8988T (cell line): ENCODE measurements at regions not wholly inside any gene's neighbourhood (a gene's known extent, or its start where the extent isn't known, plus 50 kb on each side); places are given as distances from the start of the nearest gene placed in this dataset.
"Not testable (repeated sequence)": the region's sequence is repeated elsewhere in the genome, so short reads cannot be mapped to it uniquely, and the experiment has no call there.

Experiments used
- DNase-seq: peaks from one replicate; pipeline ENCODE4 v3.0.0; 2011

DNA sequence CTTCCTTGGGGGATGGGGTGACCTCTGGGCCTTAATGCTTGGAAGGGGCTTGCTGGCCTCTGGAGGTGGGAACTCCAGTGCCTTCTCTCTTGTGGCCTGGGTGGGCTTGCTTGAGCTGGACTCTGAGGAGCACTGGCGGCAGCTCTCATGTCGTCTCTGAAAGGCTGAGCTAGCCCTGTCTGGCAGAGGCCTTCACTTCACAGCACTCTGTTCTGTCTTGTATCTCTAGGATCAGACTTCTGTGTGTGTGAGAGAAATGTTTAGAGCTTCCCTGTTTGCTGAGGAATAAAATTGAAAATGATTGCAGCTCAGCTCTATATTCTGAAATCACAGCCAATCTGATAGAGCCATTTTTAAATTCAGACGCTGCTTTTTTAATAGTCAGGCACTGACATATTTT is 185.3 kb downstream of the KCNRG start:
- DNase-seq: no peak

GRCh38 chr13:50200988-50201387 is 185.7 kb downstream of the KCNRG start:
- DNase-seq: no peak

DNA sequence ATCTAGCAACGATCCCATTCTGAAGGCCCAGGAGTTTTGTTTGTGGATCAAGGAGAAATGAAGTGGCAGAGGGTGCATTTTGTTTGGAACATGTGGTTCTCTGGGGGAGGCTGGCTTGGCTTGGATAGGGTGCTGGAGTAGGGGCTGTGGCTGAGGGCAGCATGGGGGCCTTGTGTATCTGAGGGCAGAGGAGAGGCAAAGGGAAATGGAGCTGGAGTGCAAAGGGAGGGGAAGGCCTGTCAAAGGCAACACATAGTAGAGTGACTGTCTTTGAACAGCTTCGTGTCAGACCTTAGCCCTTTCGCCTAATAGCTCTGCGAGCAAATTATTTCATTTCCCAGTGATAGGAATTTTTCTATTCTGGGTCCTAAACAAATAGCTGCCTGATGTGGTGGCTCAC is 187.2 kb downstream of the KCNRG start:
- no peak for DNase-seq

DNA sequence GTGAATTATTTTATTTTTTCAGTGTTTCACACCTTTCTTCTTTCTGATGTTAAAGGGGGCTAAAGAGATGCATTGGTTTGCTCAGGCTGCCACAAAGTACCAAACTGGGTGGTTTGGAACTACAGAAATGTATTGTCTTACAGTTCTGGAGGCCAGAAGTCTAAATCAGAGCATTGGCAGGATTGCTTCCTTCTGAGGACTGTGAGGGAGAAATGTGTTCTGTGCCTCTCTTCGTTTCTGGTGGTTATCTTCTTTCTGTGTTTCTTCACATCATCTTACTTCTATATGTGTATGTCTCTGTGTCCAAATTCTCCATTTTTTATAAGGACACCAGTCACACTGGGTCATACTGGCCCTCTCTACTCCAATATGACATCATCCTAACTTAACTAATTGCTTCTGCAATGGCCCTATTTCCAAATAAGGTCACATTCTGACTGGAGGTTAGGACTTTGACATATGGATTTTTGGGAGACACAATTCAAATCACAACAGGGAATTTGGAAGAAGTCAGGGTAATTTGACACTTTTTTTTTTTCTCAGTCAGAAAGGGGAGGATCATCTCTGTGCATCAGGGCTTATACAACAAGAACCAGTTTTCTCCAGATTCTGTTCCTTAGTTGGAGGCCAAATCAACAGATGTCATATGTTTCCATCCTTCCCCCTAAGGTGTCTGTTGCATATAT is 188.2 kb downstream of the KCNRG start:
- DNase-seq: no peak

GRCh38 chr13:50205581-50205980 is 190.3 kb downstream of the KCNRG start:
- no peak for DNase-seq

DNA sequence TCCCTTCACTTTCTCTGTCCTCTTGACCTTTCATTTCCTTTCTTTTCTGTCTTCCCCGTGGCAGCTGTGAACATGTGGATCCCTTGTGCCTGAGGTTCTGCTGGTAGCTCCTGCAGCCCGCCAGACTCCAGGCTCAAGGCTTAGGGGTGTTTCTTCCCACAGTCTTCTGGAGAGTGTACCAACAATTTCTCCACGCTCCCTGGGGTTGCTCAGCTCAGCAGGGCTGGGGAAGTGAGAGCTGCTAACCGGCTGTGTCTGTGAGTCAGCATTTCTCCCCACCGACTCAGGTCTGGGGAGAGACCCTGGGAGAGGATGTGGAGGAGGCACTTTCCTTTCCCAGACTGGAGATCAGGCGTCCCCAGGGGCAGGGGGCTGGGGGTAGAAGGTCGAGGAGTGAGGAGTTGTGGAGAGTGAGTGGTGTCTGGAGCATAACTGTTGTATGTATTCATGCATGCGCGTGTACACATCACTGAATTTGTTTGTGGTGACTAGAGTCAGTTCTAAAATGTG is 193.6 kb downstream of the KCNRG start:
- DNase-seq: peak; percentile 21

DNA sequence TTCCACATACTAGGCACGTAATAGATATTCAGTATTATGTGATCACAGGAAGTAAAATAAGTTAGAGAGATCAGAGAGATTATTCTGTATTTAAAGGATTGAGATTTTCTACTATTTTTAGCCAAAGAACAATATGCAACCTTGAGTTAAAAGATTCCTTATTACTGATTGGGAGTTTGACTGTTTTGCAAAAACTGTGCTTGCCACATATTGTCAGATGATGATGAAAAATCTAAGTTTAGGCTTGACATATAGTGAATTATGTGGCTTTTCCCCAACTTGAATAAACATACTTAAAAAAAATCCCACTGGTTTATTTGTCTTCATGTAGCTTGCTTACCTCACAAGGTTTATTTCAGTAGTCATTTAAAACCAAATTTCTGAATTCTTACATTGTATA is 194.4 kb downstream of the KCNRG start:
- DNase-seq: no peak

- DNase-seq: no peak
Measured at GRCh38 chr13:50213526-50213925, 198.3 kb downstream of the KCNRG start.

DNA sequence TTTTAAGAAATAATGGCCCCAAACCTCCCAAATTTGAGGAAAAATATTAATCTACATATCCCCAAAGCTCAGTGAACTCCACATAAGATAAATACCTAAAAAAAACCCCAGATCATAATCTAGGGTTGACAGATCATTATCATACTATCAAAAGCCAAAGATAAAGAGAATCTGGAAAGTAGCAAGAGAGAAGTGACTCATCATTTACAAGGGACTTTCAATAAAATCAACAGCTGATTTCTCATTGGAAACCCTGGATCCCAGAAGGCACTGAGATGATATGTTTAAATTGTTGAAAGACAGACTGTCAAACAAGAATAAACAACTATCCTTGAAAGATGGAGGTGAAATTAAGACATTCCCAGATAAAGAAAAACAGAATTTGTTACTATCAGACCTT is 199.3 kb downstream of the KCNRG start:
- no peak for DNase-seq

- no peak for DNase-seq
Measured at GRCh38 chr13:50215399-50215798, 200.2 kb downstream of the KCNRG start.

DNA sequence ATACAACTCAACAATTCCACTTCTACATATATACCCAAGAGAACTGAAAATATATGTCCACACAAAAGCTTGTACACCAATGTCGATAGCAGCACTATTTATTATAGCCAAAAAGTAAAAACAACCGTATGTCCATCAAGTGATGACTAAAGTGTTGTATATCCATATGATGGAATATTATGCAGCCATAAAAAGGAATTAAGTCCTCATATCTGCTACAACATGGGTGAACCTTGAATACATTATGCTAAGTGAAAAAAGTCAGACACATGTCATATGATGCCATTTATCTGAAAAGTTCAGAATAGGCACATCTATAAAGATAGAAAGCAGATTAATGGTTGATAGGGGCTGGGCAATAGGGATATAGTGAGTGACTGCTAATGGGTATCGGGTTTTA is 204.5 kb downstream of the KCNRG start:
- DNase-seq: no peak

GRCh38 chr13:50220938-50221337 is 205.7 kb downstream of the KCNRG start:
- no peak for DNase-seq

GRCh38 chr13:50222569-50223332 is 207.5 kb downstream of the KCNRG start:
- no peak for DNase-seq

DNA sequence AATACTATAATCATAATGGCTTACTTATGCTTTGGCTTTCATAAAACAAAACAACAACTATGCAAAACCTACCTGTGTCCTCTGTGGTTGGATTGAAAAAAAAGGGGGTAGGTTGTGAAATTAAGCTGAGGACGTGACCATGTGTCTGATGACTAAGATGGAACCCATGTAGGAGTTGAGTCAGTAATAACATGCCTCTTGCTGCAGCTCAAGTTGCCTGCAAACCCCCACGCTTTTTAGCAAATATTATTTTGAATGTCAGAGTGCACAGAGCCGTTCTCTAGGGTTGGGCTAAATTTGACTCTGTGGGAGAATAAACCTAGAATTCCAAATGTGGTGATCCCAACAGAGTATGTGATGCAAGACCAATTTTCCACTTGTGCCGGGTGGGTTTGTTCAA is 209.3 kb downstream of the KCNRG start:
- no peak for DNase-seq

- DNase-seq: no peak
Measured at GRCh38 chr13:50225193-50226155, 210.2 kb downstream of the KCNRG start.

DNA sequence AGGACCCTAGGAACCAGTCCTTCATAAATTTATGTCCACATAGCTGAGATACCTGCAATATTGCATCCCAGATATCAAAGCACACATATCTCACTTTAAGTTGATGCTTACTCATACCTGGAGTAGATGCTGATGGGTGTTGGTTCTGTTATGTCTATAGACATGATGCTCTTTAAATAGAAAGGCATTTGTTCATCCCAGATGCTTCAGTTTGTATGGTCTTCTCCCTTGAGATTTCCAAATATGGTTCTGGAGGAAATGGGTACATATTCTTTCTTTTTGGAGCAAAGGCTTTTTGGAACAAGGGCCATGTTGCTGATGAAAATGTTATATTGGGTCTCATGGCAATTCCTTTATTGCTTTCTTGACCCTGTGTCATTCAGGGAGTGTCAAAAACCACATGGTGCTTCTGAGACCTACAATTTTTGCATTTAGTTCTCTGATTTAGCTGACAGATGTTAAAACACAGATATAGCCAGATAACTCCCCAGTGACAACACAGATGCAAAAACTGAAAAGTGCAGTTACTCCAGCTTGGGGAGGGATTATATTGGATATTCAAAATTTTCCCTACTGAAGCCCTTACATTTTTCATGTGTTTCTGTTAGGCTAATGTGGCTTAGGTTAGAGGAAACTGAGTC is 211.4 kb downstream of the KCNRG start:
- DNase-seq: no peak

- no peak for DNase-seq
Measured at GRCh38 chr13:50227361-50227760, 212.1 kb downstream of the KCNRG start.

DNA sequence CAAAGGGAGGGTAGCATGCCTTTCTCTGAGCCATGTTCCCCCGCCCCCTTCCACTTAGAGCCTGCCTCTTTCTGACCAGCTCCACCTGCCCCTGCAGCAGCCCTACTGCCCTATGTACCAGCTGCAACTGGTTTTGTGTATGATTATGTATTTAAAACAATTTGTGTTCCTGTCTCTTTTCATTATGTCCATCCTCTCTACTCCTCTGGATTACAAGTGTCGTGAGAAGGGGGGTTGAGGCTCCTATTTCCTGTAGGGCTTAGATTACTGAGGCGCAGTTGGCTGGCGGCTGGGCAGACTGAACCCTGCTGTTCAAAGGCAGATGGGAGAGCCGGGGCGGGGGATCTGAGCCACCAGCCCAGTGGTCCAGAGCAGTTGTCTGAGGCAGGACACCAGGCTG is 213.3 kb downstream of the KCNRG start:
- no peak for DNase-seq

DNA sequence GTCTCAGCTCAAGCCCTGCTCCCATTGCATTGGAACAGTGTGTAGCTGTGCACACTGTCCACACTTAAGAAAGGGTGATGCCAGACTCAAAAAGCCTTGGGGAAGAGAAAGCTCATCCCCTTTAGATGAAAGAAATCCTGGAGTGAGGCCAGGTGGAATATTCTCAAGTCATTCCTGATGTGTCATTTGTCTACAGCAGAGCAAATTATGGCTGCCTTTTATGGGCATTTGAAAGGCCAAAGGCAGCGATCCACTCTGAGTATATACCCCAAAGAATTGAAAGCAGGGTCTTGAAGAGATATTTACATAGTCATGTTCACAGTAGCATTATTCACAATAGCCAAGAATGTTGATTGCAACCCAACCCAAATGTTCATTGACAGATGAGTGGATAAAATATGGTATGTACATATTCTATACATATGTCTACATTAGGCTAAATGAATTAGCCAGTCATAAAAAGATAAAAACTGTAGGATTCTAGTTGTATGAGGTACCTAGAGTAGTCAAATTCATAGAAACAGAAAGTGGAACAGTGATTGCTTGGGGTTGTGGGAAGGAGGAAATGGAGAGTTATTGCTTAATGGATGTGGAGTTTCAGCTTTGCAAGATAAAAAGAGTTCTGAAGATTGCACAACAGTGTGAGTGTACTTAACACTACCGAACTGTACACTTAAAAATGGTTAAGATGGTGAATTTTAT is 214.9 kb downstream of the KCNRG start:
- no peak for DNase-seq

- DNase-seq: no peak
Measured at GRCh38 chr13:50230662-50230978, 215.4 kb downstream of the KCNRG start.

GRCh38 chr13:50233574-50233973 is 218.3 kb downstream of the KCNRG start:
- not testable (repeated sequence) for DNase-seq
